ENCODE measurements at regions not wholly inside any gene's neighbourhood (a gene's known extent, or its start where the extent isn't known, plus 50 kb on each side); places are given as distances from the start of the nearest gene placed in this dataset.

GRCh38 chr7:84508606-84509005 is 314.0 kb upstream of the SEMA3A start:
- TF ChIP-seq CTCF (IDR thresholded peaks at IDR 0.05) (no peak), EZH2 (IDR thresholded peaks at IDR 0.05) (no peak)

Measured in neural progenitor cell (in vitro differentiated cells).